CD4-positive, CD25-positive, alpha-beta regulatory T cell (primary cell): ENCODE measurements at regions not wholly inside any gene's neighbourhood (a gene's known extent, or its start where the extent isn't known, plus 50 kb on each side); places are given as distances from the start of the nearest gene placed in this dataset.
"Not testable (repeated sequence)": the region's sequence is repeated elsewhere in the genome, so short reads cannot be mapped to it uniquely, and the experiment has no call there.

ENCODE experiments used
- ATAC-seq, 2 donors: fragments of 150-1000 bp; cut with Tn5 transposase; one replicate each; pipeline ENCODE4 v1.10.0; 2021; ENCODE audit warnings: low read depth in 2 of 2, moderate number of reproducible peaks in 2 of 2, moderate library complexity in 1 of 2
- DNase-seq, 3 donors: peaks; one replicate each; pipeline versions ENCODE4 v3.0.0 to v3.0.0-alpha.2; 2012 to 2022; ENCODE audit warnings: mixed read lengths in 1 of 3
- H3K27ac ChIP-seq: one replicate; pipeline ENCODE4 v1.7.0; 2013; ENCODE audit warnings: mild to moderate bottlenecking, low read length; ENCODE audit not compliant: insufficient read depth, poor library complexity, severe bottlenecking
- H3K27me3 ChIP-seq: one replicate; pipeline ENCODE4 v1.7.0; 2013; ENCODE audit warnings: low read length; ENCODE audit not compliant: control insufficient read depth, insufficient read depth
- H3K36me3 ChIP-seq: one replicate; pipeline ENCODE4 v1.7.0; 2013; ENCODE audit warnings: mild to moderate bottlenecking, low read length, moderate library complexity; ENCODE audit not compliant: control insufficient read depth, insufficient read depth
- H3K4me1 ChIP-seq: 2 replicates; pipeline ENCODE4 v1.7.0; 2013; ENCODE audit warnings: mild to moderate bottlenecking, low read length; ENCODE audit not compliant: insufficient read depth, control insufficient read depth, poor library complexity, severe bottlenecking
- H3K4me3 ChIP-seq: one replicate; pipeline ENCODE4 v1.7.0; 2013; ENCODE audit warnings: low read depth, mild to moderate bottlenecking, low read length, moderate library complexity
- H3K9me3 ChIP-seq, 2 experiments: 1 replicate in 1 of 2; 2 replicates in 1 of 2; pipeline ENCODE4 v1.7.0; 2013; ENCODE audit warnings: low read length in 2 of 2, mild to moderate bottlenecking in 1 of 2, moderate library complexity in 1 of 2; ENCODE audit not compliant: control insufficient read depth in 2 of 2
- H3K27ac Mint-ChIP-seq, 3 donors: one replicate each; pipeline ENCODE4 v1.8.0; 2020 to 2022; ENCODE audit warnings: mild to moderate bottlenecking in 3 of 3, mixed read lengths in 3 of 3, moderate library complexity in 2 of 3
- H3K27me3 Mint-ChIP-seq: one replicate; pipeline ENCODE4 v1.8.0; 2022; ENCODE audit warnings: mild to moderate bottlenecking, mixed read lengths
- H3K36me3 Mint-ChIP-seq: one replicate; pipeline ENCODE4 v1.8.0; 2020; ENCODE audit warnings: mixed read lengths
- H3K4me1 Mint-ChIP-seq, 4 donors: one replicate each; pipeline ENCODE4 v1.8.0; 2020 to 2022; ENCODE audit warnings: mixed read lengths in 4 of 4, mild to moderate bottlenecking in 1 of 4
- H3K4me3 Mint-ChIP-seq, 4 donors: one replicate each; pipeline ENCODE4 v1.8.0; 2020 to 2022; ENCODE audit warnings: mild to moderate bottlenecking in 4 of 4, mixed read lengths in 4 of 4, moderate library complexity in 3 of 4
- H3K9me3 Mint-ChIP-seq, 7 donors: one replicate each; pipeline ENCODE4 v1.8.0; 2020 to 2022; ENCODE audit warnings: mixed read lengths in 7 of 7, mild to moderate bottlenecking in 3 of 7, moderate library complexity in 2 of 7

- H3K9me3 Mint-ChIP-seq = no peaks in the 10 kb centered on the region
- H3K4me3 Mint-ChIP-seq = no peak overlapping the region
- H3K4me1 Mint-ChIP-seq = peaks cover 0 to 13% (median 3%) of the 10 kb centered on the region in 4 donors
- H3K27ac Mint-ChIP-seq = no peak overlapping the region
- Histone ChIP-seq H3K27ac (no peak overlapping the region), H3K4me1 (no peaks in the 10 kb centered on the region), H3K27me3 (no peaks in the 10 kb centered on the region), H3K36me3 (no peaks in the 10 kb centered on the region), H3K4me3 (no peak overlapping the region), H3K9me3 (no peaks in the 10 kb centered on the region)
- DNase-seq (no peak), ATAC-seq (no peak)
- H3K36me3 Mint-ChIP-seq = peaks cover 8% of the 10 kb centered on the region
- no peaks in the 10 kb centered on the region for H3K27me3 Mint-ChIP-seq
Measured at GRCh38 chr12:9325471-9325870, 117.3 kb upstream of the PZP start.

DNA sequence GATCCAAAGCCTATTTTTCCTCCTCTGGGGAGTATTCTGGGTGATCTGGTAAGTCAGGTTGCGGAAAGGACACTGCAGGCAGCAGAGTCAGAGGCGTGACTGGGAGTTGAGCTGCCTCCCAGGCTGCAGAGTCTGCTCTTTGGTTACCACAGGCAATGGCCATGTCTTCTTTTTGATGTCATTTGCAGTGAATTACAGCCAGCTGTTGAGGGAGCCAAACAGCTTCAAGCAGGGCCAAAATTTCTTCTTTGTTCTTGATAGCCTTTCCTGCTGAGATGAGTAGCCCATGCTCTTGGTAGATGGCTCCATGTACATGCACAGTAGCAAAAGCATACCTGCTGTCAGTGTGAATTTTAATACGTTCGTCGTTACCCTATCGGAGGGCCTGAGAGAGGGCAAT, 116.6 kb upstream of the PZP start:
- Histone ChIP-seq H3K36me3 (no peaks in the 10 kb centered on the region), H3K27me3 (no peaks in the 10 kb centered on the region), H3K4me1 (no peaks in the 10 kb centered on the region), H3K9me3 (no peaks in the 10 kb centered on the region), H3K4me3 (no peak overlapping the region), H3K27ac (no peak overlapping the region)
- Mint-ChIP-seq H3K4me3 (no peak overlapping the region), H3K36me3 (peaks cover 8% of the 10 kb centered on the region), H3K27ac (no peak overlapping the region), H3K9me3 (no peaks in the 10 kb centered on the region), H3K4me1 (peaks cover 0 to 13% (median 3%) of the 10 kb centered on the region in 4 donors), H3K27me3 (no peaks in the 10 kb centered on the region)
- ATAC-seq (no peak), DNase-seq (no peak)

- Histone ChIP-seq H3K4me1 (no peaks in the 10 kb centered on the region), H3K27me3 (no peaks in the 10 kb centered on the region), H3K4me3 (no peak overlapping the region), H3K27ac (no peak overlapping the region), H3K9me3 (no peaks in the 10 kb centered on the region), H3K36me3 (no peaks in the 10 kb centered on the region)
- Mint-ChIP-seq H3K9me3 (no peaks in the 10 kb centered on the region), H3K4me1 (peaks cover 0 to 13% (median 3%) of the 10 kb centered on the region in 4 donors), H3K27me3 (no peaks in the 10 kb centered on the region), H3K36me3 (peaks cover 2% of the 10 kb centered on the region), H3K27ac (no peak overlapping the region), H3K4me3 (no peak overlapping the region)
- ATAC-seq = no peak
- DNase-seq = no peak
Measured at GRCh38 chr12:9323144-9323681, 115.0 kb upstream of the PZP start.

GRCh38 chr12:9319842-9320173, 111.6 kb upstream of the PZP start:
- no peak for DNase-seq
- H3K27me3 Mint-ChIP-seq = no peaks in the 10 kb centered on the region
- Histone ChIP-seq H3K27ac (no peak overlapping the region), H3K27me3 (no peaks in the 10 kb centered on the region), H3K36me3 (no peaks in the 10 kb centered on the region), H3K4me1 (no peaks in the 10 kb centered on the region), H3K4me3 (no peak overlapping the region), H3K9me3 (no peaks in the 10 kb centered on the region)
- no peak overlapping the region for H3K4me3 Mint-ChIP-seq
- no peaks in the 10 kb centered on the region for H3K9me3 Mint-ChIP-seq
- no peaks in the 10 kb centered on the region for H3K36me3 Mint-ChIP-seq
- ATAC-seq = no peak
- H3K4me1 Mint-ChIP-seq = peaks cover 0 to 2% (median 0%) of the 10 kb centered on the region in 4 donors
- no peak overlapping the region for H3K27ac Mint-ChIP-seq

DNA sequence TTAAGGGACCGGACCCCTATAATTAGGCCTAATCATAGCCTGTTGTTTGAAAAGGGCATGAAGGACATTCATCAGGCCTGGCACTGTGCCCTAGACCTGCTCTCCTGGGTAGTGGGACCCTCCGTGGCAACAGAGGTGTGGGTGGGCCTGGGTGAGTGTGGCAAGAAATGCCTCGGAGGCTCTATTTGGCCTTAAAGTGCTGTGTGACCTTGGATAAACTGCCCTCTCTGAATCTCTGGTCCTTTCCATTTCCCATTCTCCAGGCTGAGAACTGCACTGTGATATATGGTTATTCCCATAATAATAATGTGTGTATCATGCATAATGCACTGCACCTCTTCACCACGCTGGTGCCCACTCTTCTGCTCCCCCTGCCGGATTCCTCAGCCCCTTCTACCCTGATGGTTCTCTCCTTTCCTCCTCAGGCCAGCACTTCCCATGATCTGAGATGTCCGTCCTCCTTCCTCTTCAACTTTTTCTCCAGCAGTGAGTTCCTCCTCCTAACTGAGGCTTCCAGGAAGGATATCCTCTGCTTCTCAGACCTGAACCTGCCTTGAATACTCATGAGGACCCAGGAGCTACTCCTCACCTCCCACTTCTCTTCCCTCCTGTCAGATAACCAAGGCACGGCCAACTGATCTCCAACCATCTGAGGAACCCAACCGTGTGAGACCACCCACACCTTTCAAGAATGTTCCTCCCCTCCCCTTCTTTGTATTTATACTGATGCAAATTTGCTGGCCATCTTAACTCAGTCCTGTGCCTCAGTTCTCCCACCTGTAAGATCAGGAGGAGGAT, 111.0 kb upstream of the PZP start:
- ATAC-seq (no peak), DNase-seq (no peak)
- no peaks in the 10 kb centered on the region for H3K27me3 ChIP-seq
- no peaks in the 10 kb centered on the region for H3K4me1 ChIP-seq
- Mint-ChIP-seq H3K9me3 (no peaks in the 10 kb centered on the region), H3K36me3 (no peaks in the 10 kb centered on the region), H3K4me3 (no peak overlapping the region), H3K27me3 (no peaks in the 10 kb centered on the region), H3K4me1 (peaks cover 0 to 2% (median 0%) of the 10 kb centered on the region in 4 donors), H3K27ac (no peak overlapping the region)
- no peaks in the 10 kb centered on the region for H3K36me3 ChIP-seq
- H3K4me3 ChIP-seq = no peak overlapping the region
- H3K9me3 ChIP-seq = no peaks in the 10 kb centered on the region
- H3K27ac ChIP-seq = no peak overlapping the region

- not testable (repeated sequence) for H3K36me3 Mint-ChIP-seq
Measured at GRCh38 chr12:9313479-9313878, 105.3 kb upstream of the PZP start.

GRCh38 chr12:9312406-9313392, 104.5 kb upstream of the PZP start:
- H3K4me3 ChIP-seq, H3K27ac ChIP-seq, H3K27me3 ChIP-seq, H3K36me3 ChIP-seq, H3K4me1 Mint-ChIP-seq, H3K4me3 Mint-ChIP-seq, DNase-seq, ATAC-seq, H3K36me3 Mint-ChIP-seq, H3K9me3 ChIP-seq, H3K27me3 Mint-ChIP-seq, H3K4me1 ChIP-seq, H3K27ac Mint-ChIP-seq, H3K9me3 Mint-ChIP-seq: not testable (repeated sequence)

More at GRCh38 chr12:9313479-9313878, 105.3 kb upstream of the PZP start:
- H3K36me3 ChIP-seq, H3K27ac ChIP-seq, ATAC-seq, H3K9me3 ChIP-seq, H3K4me1 ChIP-seq, DNase-seq, H3K4me3 Mint-ChIP-seq, H3K27me3 Mint-ChIP-seq, H3K4me3 ChIP-seq, H3K9me3 Mint-ChIP-seq, H3K27ac Mint-ChIP-seq, H3K27me3 ChIP-seq, H3K4me1 Mint-ChIP-seq: not testable (repeated sequence)
